ENCODE measurements at regions not wholly inside any gene's neighbourhood (a gene's known extent, or its start where the extent isn't known, plus 50 kb on each side); places are given as distances from the start of the nearest gene placed in this dataset.

DNA sequence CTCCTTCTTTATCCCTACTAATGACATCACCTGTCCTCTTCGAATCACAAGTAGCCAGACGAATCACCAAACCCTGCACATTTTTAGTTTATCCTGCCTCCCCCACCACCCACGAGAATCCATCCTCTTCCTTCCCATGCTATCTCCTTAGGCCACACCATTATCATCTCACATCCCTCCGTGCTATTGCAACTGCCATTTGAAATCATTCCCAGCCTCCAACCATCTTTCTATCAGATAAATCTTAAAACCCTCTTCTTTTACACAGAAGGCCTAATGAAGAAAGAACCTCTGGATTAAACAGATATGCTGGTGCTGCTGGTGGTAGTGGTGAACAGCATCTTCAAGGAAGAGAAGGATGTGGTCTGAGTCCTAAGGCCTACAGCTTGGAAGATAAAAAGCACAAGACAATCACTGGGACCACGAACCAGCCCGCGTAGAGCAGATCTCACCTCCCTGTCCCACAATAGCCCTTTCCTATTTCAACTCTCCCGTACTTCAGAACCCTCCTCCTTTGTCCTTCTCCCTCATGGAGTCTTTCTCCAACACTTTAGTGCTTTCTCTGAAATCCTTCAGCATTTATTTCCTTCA lies 403.1 kb downstream of the SFMBT2 start:
- ATAC-seq (no peak), DNase-seq (no peak)
- intact Hi-C loops (cut with DNase I), result no loop called here
- Histone ChIP-seq H3K4me1 (no peaks in the 10 kb centered on the region), H3K36me3 (no peaks in the 10 kb centered on the region), H3K27ac (no peak overlapping the region), H3K4me3 (no peak overlapping the region), H3K9me3 (no peaks in the 10 kb centered on the region), H3K27me3 (no peaks in the 10 kb centered on the region)
- TF ChIP-seq, protein P1, sequence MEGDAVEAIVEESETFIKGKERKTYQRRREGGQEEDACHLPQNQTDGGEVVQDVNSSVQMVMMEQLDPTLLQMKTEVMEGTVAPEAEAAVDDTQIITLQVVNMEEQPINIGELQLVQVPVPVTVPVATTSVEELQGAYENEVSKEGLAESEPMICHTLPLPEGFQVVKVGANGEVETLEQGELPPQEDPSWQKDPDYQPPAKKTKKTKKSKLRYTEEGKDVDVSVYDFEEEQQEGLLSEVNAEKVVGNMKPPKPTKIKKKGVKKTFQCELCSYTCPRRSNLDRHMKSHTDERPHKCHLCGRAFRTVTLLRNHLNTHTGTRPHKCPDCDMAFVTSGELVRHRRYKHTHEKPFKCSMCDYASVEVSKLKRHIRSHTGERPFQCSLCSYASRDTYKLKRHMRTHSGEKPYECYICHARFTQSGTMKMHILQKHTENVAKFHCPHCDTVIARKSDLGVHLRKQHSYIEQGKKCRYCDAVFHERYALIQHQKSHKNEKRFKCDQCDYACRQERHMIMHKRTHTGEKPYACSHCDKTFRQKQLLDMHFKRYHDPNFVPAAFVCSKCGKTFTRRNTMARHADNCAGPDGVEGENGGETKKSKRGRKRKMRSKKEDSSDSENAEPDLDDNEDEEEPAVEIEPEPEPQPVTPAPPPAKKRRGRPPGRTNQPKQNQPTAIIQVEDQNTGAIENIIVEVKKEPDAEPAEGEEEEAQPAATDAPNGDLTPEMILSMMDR (IDR thresholded peaks at IDR 0.05), result no peak

DNA sequence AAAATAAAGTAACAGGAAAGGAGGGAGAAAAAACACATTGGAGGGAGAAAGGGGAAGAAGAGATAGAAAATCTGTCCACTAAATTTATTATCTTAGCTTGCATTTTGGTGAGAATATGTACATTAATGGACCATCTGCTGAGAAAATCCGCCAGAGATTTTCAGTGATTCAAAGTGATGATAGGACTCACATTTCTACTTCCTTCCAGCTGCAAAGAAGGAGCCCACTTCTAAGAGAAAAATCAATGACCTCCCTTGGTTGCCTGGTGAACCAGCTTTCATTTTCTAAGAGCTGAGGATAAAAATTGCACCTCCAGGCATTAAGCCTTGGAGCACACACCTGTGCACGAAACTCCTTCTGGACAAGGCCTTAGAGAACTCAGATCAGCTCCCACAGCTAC lies 404.3 kb downstream of the SFMBT2 start:
- TF ChIP-seq, protein P1 (IDR thresholded peaks at IDR 0.05), result no peak
- H3K27ac ChIP-seq, result no peak overlapping the region
- no peaks in the 10 kb centered on the region for H3K36me3 ChIP-seq
- intact Hi-C loops (cut with DNase I), result no loop called here
- H3K4me3 ChIP-seq, result no peak overlapping the region
- H3K9me3 ChIP-seq, result no peaks in the 10 kb centered on the region
- no peak for DNase-seq
- no peaks in the 10 kb centered on the region for H3K27me3 ChIP-seq
- no peaks in the 10 kb centered on the region for H3K4me1 ChIP-seq
- ATAC-seq, result no peak

DNA sequence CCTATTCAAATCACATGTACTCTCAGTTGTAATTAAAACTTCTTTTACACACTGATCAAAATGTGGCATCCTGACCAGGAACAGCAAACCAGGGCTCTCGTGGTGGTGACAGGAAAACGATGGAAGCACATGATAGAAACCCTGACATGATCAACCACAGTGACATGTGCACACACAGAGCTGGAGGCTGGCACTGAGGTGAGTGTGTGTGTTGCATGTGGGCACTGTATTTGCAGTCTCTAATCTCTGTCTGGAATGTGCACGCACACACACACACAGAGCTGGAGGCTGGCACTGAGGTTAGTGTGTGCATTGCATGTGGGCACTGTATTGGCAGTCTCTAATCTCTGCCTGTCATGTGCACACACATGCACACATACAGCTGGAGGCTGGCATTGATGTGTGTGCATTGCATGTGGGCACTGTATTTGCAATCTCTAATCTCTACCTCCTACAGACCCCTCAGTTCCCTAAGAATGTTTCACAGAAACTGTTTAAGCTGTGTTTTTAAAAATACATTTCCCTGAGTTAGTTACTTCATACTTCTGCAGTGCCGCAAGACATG lies 406.9 kb downstream of the SFMBT2 start:
- DNase-seq (no peak), ATAC-seq (peak; percentile 38)
- H3K4me1 ChIP-seq, result no peaks in the 10 kb centered on the region
- H3K27me3 ChIP-seq, result no peaks in the 10 kb centered on the region
- intact Hi-C loops (cut with DNase I), result no loop called here
- no peaks in the 10 kb centered on the region for H3K36me3 ChIP-seq
- no peaks in the 10 kb centered on the region for H3K9me3 ChIP-seq
- H3K27ac ChIP-seq, result no peak overlapping the region
- no peak overlapping the region for H3K4me3 ChIP-seq
- TF ChIP-seq, protein P1 (IDR thresholded peaks at IDR 0.05), result no peak

DNA sequence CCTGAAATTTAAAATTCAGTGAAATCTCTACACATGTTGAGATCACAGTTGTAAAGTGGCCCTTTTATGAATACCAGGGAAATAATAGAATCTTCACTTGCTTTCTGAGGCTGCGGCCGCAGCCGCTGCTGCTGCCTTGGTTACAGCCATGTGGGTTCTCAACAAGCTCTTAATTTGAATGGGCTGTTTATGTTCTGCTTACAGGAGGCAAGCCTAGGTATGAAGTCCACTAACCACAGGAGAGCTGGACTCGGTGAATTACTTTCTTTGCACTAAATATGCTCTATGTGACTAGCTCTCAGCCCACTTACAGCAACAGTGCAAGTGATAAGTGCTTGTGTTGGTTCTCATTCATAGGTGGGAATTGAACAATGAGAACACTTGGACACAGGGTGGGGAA lies 410.8 kb downstream of the SFMBT2 start:
- intact Hi-C loops (cut with DNase I), result no loop called here
- TF ChIP-seq, protein P1 (IDR thresholded peaks at IDR 0.05), result no peak
- Histone ChIP-seq H3K27me3 (no peaks in the 10 kb centered on the region), H3K27ac (no peak overlapping the region), H3K9me3 (no peaks in the 10 kb centered on the region), H3K4me3 (no peak overlapping the region), H3K4me1 (no peaks in the 10 kb centered on the region), H3K36me3 (no peaks in the 10 kb centered on the region)
- no peak for ATAC-seq
- no peak for DNase-seq

DNA sequence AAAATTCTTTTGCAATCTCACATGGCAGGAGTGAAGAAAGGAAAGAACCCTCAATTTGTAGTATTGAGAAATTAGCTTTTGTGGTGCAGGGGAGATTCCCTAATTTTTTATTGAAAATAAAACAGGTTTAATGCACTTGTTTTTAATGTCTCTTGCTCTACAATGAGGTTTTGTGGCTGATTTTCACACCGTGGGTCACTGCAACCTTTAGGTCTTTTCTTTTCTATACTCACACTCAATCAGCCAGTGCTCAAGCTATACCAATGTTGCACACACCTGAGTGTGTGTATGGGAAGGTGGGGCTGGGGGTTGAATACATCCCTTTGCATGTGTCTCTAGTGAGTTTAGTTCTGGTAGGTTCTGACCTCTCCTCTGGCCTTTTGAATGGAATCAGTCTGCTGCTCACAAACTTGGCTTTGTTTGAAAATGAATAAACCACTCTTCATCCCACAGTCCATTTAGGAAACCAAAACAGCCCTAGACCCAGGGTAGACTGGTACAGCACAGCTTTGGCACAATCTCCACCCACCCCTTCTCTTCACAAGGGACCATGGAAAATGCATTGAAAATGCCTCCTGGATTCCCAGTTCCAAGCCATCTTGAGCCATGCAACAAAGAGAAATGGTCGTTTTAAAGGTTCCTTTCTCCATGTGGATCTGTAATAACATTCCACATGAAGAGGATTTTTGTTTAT lies 411.5 kb downstream of the SFMBT2 start:
- no peak for ATAC-seq
- TF ChIP-seq, protein P1 (IDR thresholded peaks at IDR 0.05), result no peak
- intact Hi-C loops (cut with DNase I), result no loop called here

More for the DNA sequence above, 411.5 kb downstream of the SFMBT2 start:
- H3K27ac ChIP-seq, result no peak overlapping the region
- no peak overlapping the region for H3K4me3 ChIP-seq
- H3K4me1 ChIP-seq, result no peaks in the 10 kb centered on the region
- DNase-seq, result no peak
- H3K9me3 ChIP-seq, result no peaks in the 10 kb centered on the region
- no peaks in the 10 kb centered on the region for H3K27me3 ChIP-seq
- no peaks in the 10 kb centered on the region for H3K36me3 ChIP-seq
